ENCODE measurements at regions not wholly inside any gene's neighbourhood (a gene's known extent, or its start where the extent isn't known, plus 50 kb on each side); places are given as distances from the start of the nearest gene placed in this dataset.

DNA sequence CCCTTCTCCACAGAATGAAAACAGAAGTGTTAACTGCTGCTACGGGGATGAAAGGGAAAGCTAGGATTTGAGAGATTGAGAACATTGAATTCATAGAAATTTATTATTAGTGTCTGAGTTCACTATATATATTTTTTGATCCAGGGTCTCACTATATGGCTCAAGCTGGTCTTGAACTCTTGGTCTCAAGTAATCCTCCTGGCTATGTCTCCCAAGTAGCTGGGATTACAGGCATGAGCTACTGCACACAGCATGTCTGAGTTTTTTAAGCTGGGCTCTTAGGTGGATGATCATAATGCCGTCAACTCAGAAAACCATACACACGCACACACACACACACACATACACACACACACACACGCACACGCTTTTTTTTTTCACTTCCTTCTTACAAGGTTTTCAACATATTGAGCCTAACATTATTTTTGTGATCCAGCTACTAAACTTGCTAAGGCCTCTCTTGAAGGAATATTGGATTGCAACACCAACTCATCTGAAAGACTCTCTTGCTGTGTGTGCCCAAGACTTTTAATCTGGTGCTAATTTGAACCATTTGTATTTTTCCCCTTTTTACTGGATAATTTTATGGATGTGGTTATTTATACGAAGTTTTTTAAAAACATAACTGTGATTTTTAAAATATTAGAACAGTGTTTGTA, 1045.4 kb downstream of the DTWD2 start:
- DNase-seq (ENCODE audit: low spot score): no peak

DNA sequence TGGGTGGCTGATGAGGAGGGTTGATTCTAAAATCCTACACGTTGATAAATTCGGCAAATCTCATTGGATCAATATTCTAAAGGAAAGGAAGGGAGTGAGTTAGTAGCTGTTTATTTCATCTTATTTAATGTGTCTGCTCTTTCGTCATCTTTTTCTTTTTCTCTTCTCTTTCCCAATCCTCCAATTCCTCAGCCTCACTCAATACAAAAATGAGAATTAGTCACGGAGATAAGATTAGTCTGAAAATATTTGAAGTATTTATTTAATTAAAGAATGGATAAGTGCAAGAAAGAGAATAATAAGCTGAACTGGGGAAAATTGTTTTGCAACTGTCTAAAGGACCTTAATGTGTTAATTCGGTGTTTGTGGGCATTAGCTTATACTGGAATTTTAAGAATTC, 1095.1 kb downstream of the DTWD2 start:
- DNase-seq (ENCODE audit: low spot score): no peak

DNA sequence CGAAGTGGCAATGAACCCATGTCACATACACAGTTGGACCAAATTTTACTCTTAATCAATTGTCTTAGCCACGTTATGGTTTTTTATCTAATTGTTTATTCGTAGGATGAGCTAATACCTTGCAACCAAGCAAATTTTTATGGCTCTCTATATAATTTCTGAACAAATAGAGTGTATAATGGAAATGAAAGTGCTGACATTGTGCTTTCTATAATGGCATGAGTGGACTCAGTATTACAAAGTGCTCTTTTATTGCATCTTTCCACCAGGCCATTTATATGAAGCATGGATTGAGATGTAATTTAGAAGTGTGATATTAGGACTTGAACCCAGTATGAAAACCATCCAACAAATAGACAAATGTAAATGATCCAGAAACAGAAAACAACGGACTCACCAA, 1096.0 kb downstream of the DTWD2 start:
- DNase-seq (ENCODE audit: low spot score): no peak

DNA sequence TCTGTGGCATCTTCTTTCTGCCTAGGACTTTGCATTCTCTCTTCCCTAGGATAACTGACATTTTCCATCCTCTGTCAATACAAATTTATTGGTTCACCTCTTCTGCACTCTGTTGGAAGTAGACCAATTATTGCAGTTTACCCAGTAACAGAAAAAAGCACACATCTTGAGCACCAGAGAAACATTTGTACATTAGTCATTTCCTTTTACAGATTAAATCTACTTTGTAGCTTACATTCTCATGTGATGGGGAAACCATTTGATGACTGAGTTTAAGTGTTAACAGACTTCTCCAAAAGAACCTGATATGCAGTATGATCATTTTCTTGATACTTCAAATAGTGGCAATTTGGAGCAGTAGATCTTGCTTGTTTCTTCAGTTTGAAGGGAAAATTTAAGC, 1098.8 kb downstream of the DTWD2 start:
- peak; percentile 18 for DNase-seq (ENCODE audit: low spot score)

DNA sequence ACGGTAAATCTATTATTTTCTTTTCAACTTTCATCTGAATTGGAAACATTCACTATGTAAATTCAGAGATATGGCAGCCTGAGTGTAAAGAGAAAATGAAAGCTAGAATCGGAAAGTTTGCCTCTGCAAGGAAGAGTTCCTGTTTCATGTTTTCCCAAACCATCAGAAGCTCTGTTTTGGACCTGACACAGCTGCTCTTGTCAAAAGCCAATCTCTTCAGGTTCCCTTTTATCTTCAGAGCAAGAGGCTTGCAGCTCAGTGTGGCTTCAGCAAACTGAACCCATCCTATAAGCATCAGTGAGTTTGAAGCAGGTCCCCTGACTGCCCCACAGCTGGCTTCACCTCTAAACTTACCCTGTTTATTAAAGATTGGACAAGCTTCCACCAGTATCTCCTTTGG, 1099.7 kb downstream of the DTWD2 start:
- no peak for DNase-seq (ENCODE audit: low spot score)

DNA sequence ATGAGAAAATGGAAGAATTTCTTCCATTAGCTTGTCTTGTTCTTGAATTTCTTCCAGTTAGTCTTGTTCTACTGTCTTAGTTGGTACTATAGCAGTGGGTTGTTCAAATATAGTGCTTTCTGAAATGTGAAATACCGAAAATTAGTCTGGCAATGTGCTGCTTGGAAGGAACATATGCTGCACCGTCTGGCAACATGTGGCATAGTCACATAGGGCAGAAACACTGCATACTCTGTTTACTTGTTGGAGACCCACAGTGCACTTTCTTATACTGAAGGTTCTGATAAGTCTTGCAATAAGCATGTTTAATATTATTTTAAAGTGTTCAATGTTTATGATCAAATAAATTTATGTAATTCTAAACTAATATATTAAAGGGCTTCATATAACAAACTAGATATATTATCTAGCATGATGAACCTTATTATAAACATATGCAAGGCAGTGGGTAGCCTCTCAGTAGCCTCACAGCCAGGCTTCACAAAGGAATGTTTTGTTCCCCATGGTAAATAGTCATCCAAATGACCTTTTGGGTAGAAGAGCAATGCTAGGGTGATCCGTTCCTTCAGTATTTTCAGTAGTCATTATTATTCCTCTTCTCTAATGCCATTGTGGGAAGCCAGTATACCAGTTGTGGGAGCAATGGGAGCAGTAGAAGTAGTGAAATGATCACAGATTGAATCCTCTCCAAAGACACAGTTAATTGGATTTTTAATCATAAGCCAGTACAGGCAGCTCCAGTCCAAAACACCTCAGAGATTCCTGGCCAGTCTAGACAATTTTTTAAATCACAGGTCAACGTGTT, 1106.7 kb downstream of the DTWD2 start:
- no peak for DNase-seq (ENCODE audit: low spot score)

DNA sequence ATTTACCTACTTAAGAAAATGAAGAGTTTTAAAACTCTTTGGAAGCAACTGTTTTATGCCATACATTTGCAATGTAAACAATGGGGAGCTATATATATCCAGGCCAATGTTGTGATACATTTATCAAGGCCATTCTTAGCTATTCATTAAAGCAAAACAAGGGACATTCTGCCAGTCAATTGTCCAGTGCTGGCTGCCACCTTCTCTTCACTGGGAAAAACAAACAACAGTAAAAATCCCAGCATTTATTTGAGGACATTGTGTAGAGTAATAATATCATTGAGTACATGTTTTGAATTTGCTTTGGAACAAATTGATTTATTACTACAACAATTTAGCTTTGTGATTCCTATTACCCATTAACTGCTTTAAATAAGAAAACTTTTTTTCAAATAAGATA, 1107.4 kb downstream of the DTWD2 start:
- no peak for DNase-seq (ENCODE audit: low spot score)

DNA sequence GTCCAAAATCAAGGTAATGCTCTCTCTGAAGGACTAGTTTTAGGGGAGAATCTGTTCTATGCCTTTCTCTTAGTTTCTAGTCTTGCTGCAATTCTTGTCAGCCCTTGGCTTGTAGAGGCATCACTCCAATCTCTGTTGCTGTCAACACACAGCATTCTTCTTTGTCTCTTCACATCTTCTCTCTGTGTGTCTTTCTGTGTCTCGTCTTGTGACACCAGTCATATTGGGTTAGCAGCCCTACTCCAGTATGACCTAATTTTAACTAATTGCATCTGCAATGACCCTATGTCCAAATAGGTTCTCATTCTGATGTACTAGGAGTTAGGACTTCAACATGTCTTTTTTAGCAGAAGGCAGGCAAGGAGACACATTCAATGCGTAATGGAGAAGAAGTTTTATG, 1110.6 kb downstream of the DTWD2 start:
- no peak for DNase-seq (ENCODE audit: low spot score)

DNA sequence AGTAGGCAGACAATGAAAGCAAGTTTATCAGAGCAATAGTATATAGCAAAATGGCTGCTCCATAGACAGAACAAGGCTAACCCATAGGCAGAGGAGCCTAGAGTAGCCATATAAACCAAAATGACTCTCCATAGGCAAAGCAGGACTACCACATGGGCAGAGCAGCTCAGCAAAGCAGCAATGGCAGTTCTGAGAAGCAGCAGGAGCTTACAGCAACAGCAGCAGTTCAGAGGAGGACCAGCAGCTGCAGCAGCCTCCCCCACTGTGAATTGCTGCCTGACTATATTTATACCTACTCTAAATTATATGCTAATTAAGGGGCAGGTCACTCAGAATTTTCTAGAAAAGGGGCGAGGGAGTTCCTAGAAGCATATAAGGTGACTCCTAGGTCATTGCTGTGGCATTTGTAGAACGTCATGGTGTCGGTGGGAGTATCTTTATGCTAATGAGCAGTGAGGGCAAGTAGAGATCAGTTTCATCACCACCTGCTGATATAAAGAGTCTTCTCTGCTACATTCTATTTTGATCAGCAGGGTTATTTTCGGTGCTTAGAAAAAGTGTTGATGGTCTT, 1115.5 kb downstream of the DTWD2 start:
- DNase-seq (ENCODE audit: low spot score): no peak

DNA sequence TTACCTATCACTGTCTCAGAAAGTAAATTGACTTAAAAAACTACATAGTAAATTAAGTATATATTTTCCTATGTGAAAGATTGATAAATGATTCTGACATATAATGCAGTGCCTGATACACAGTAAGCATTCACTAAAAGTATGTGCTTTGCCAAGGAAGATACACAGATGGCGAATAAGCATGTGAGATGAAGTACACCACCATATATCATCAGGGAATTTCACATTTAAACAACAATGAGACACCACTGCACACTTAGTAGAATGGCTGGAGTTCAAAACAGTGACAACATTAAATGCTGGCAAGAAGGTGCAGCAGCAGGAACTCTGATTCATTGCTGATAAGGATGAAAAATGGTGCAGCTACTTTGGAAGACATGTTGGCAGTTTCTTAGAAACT, 1118.8 kb downstream of the DTWD2 start:
- DNase-seq (ENCODE audit: low spot score): no peak

DNA sequence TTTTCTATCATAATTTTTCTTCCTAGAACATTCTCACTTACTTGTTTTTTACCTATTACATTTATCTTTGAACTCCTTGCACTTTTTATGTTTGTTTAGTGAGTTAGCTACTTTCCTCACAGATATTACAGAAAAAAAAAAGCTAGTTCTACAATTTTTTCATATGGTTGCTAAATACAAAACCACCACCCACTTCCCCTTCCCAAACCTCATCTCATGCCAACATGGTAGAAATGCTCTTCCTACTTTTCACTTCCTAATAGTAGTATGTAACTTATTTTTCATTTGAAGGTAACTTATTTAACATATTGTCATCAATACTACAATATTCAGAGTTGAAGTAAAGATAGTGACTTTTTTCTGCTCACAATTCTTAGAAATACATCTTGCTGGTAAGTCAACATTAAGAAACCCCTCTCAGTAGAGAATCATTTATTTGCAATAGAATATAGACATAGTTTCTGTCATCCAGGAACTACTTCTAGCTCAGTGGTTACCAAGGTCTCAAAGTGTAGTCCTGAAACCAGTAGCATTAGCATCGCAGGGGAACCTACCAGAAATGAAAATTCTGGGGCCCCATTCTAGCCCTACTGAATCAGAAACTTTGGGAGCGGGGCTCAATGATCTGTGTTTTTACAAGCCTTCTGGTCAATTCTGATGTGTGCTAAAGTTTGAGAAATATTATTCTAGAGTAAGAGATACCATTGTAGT, 1124.6 kb downstream of the DTWD2 start:
- no peak for DNase-seq (ENCODE audit: low spot score)

DNA sequence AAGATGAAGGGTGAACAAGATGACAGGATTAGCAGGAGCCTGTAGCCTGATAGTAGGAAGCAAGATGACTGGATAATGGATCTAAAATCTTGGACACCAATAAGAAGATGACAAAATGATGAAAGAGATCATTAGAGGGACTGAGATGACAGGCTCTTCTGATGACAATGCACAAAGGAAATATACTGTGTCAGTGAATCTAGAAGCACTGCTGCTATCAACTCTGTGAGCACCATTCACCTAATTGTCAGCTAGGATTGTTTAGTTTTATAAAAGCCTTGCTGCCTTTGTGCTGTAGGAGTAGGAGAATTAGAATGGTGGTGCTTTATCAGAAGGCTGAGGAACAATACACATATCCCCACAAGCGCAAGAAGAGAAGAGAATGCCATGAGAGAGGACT, 1127.8 kb downstream of the DTWD2 start:
- DNase-seq (ENCODE audit: low spot score): no peak

DNA sequence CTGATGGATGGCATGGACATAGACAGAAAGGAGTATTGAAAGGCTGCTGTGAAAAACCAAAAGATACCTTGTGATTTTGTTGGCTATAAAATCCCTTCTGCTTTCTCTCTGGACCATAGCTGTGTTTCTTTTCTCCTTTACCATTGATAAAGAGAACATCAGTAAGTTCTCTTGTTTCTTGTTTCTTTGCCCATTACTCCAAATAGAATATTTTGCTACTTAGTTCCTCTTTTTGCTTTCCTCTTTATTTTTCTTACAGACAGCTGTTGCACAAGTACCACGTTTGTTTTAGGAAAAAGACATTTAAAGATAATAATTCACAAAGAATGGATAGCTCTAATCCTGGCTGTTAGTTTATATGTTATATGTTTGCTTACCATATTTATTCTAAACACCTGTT, 1129.2 kb downstream of the DTWD2 start:
- DNase-seq (ENCODE audit: low spot score): no peak

DNA sequence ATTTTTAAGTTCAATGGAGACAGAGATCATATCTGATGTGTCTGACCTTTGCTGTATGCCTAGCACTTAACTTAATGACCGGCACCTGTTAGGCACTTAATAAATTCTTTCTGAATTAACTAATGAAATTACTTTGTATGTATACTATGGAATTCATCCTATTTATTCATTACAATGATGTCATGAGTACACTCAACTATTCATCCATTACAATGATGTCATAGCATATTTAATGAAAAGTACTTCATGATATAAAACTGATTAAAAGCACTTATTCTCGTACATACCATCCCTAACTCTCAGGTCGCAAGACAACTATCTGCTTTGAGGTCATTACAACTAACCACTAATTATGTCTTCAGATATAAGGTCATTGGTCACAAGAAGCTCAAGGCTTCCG, 1131.6 kb downstream of the DTWD2 start:
- DNase-seq (ENCODE audit: low spot score): no peak

DNA sequence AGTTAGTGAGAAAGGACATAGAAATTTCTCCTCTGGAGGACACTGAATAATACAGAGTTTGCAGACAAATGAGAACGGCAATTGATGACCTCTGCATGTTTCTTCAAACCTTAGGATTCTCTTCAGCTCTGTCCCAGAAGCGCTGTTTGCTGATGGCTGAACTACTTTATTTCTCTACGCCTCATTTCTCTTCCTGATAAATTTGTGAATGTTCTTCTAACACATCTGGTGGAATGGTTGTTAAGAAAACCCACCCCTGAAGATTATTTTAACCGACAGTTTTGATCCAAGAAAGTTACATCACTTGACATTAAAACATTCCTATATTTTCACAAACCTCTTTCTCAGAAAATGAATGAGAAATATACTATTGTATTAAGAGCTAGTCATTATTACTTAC, 1150.6 kb downstream of the DTWD2 start:
- no peak for DNase-seq (ENCODE audit: low spot score)

DNA sequence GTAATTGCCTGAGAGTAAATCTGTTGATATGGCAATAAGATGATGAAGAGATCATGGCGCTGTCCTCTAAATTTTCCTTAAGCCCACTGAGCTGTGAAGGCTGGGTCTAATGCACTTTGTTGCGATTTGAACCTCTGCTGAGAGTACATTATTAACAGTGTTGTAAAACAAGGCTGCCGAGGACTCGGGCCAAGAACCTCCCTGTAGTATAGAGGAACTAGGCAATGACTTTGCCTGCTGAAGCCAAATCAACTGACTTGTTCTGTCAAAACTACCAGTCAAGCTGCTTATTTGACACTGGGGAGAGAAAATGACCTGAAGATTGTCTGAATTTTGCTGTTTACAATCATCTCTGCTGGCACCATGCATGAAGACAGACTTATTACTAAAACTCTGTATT, 1154.7 kb downstream of the DTWD2 start:
- no peak for DNase-seq (ENCODE audit: low spot score)

DNA sequence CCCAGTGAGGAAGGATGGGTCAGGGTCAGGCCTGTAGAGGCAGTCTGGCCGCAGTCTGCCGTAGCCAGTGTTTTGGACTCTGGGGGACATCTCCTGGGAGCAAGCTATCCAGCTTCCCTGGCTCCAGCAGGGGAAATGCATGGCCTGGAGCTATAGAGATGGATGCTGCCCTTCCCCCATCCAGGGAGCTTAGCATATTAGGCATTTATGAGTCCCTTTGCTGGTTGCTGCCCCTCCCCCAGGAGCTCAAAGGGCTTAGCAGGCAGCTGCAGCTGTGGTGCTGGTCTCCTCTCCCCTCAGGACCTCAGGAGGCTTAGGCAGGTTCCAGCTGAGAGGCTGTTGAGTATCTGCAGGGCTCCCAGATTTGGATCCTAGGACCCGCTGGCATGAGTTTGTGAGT, 1158.7 kb downstream of the DTWD2 start:
- DNase-seq (ENCODE audit: low spot score): no peak

DNA sequence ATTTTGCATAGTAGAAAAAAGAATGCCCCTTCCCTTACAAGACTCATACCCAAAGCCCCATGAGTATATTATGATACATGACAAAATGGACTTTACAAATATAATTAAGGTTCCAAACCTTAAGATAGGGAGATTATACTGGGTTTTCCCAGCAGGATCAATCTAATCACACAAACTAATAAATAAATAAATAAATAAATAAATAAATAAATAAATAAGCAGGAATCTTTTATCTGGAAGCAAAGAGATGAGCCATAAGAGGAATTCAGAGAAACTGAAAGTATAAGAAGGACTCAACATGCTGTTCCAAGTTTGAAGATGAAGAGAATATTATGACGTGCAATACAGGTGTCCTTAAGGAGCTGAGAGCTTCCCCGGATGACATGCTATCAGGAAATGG, 1174.5 kb downstream of the DTWD2 start:
- DNase-seq (ENCODE audit: low spot score): no peak

DNA sequence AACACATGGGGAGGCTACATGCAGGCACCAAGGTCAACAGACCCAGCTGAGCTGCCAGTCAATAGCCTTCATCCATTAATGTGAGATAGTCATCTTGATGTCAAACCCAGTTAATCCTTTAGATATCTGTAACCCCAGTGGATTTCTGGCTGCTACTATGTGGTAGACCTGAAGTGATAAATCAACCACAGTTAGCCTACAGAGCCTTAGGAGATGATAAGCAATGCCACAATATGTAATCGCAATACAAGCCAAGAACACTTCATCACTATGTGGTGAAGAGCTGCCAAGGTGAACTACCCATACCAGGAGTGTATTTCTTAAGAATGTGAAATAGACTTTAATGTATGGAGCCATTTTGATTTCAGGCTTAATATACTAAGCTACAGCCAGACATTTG, 1175.5 kb downstream of the DTWD2 start:
- DNase-seq (ENCODE audit: low spot score): no peak

DNA sequence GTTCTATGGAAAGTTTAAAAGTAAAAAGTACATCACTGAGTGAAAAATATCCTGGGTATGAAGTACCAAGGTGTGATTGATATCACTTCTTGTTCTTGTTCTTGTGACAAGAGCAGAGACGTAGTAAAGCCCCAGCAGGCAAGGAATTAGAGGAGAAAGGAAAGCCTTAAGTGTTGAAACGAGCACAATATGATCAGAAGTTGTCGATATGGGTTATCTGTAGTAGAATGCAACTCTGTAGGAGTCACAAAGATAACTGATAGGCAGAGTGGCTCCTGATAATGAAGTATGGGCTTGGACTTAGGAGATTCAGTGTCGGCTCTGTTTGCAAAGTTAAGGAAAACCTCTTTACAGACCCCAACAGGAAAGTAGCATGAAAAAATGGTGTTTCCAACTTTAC, 1179.1 kb downstream of the DTWD2 start:
- no peak for DNase-seq (ENCODE audit: low spot score)

DNA sequence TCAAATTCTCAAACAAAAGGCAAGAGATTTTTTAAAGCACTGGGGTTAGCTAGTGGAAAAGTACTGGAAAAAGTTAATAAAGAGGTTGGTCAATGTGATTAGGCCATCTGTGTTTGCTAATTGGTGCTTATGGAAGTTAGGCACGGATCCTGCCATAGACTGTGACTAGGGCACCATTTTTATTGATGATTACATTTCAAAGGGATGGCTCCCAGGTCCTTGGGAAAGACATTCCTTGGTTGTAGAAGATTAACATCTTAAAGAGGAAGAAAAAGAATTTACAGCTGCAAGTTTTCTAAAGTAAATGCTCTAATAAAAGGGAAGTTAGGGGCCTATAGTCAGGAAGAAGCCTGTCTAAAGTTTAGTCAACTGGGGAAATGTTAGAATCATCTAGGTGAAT, 1183.3 kb downstream of the DTWD2 start:
- no peak for DNase-seq (ENCODE audit: low spot score)

DNA sequence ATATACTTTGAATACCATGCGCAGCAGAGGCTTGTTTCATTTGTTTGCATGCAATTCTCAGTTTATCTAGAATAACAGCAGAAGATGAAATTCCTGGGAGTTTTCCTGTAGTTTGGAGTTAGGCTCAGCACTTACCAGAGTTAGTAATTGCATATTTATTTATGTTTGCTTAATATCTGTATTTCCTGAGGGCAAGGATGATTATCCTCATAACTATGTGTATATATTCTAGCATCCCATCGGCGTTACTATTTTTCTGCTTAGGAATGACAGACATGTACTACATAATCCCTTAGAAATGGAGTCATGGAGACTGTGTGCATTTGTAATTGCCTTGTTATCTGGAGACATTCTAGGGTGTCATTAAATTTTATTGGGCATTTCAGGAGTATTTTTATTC, 1184.8 kb downstream of the DTWD2 start:
- no peak for DNase-seq (ENCODE audit: low spot score)

DNA sequence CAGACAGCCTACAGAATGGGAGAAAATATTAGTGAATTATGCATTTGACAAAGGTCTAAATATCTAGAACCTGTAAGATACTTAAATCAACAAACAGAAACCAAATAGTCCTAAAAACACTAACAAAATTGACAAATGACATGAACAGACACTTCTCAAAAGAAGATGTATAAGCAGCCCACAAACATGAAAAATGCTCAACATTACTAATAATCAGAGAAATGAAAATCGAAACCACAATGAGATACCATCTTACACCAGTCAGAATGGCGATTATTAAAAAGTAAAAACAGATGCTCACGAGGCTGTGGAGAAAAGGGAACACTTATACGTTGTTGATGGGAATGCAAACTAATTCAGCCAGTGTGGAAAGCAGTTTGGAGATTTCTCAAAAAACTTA, 1186.8 kb downstream of the DTWD2 start:
- DNase-seq (ENCODE audit: low spot score): no peak

Data from RKO (cell line).